Panc1 (cell line): ENCODE measurements at regions not wholly inside any gene's neighbourhood (a gene's known extent, or its start where the extent isn't known, plus 50 kb on each side); places are given as distances from the start of the nearest gene placed in this dataset.

Experiments used
- ATAC-seq: fragments of 200-7000 bp; cut with Tn5 transposase; 2 replicates; pipeline ENCODE4 v1.9.1; 2020; ENCODE audit warnings: mild to moderate bottlenecking, moderate library complexity
- BruUV-seq: library from RNA; stranded (reverse); fragments of 400-500 nt; replicated peaks from 2 replicates; lab custom pipeline; 2021; lab: Mats Ljungman, UMichigan
- CTCF ChIA-PET: fragments of 300-600 bp; sonication (Branson Sonifier 250); formaldehyde crosslinking; loops from one replicate; lab custom pipeline; 2022; ENCODE audit warnings: antibody characterized with exemption; lab: Charles Lee
- POLR2A ChIA-PET: fragments of 300-600 bp; sonication (Branson Sonifier 250); formaldehyde crosslinking; loops from one replicate; lab custom pipeline; 2022; ENCODE audit warnings: antibody characterized with exemption; lab: Charles Lee
- DNase-seq: peaks from one replicate; pipeline ENCODE4 v3.0.0-alpha.2; 2010; ENCODE audit warnings: low read depth, low spot score
- H3K27ac ChIP-seq: 2 replicates; pipeline ENCODE4 v1.5.1; 2011; ENCODE audit warnings: mild to moderate bottlenecking, low read length, inconsistent platforms
- H3K27me3 ChIP-seq: fragments of 200-500 bp; sonication (Bioruptor generic); 2 replicates; pipeline ENCODE4 v1.6.0; 2014; ENCODE audit warnings: low read length, inconsistent platforms; ENCODE audit not compliant: control insufficient read depth, insufficient read depth
- H3K36me3 ChIP-seq: fragments of 200-500 bp; sonication (Bioruptor generic); 2 replicates; pipeline ENCODE4 v1.5.1; 2014; ENCODE audit warnings: inconsistent platforms, mild to moderate bottlenecking, low read length, moderate library complexity; ENCODE audit not compliant: control insufficient read depth, insufficient read depth
- H3K4me1 ChIP-seq: 2 replicates; pipeline ENCODE4 v1.5.1; 2011; ENCODE audit warnings: inconsistent platforms, mild to moderate bottlenecking, low read length, moderate library complexity; ENCODE audit not compliant: control insufficient read depth, insufficient read depth
- H3K4me3 ChIP-seq, 2 experiments: 2 replicates each; pipeline ENCODE4 v1.5.1; 2011 to 2012; ENCODE audit warnings: low read depth in 2 of 2, low read length in 2 of 2, mild to moderate bottlenecking in 2 of 2, inconsistent platforms in 1 of 2, moderate library complexity in 1 of 2
- H3K9me3 ChIP-seq: fragments of 200-500 bp; sonication (Bioruptor generic); 2 replicates; pipeline ENCODE4 v1.5.1; 2014; ENCODE audit warnings: low read depth, mild to moderate bottlenecking, inconsistent platforms, low read length, moderate library complexity; ENCODE audit not compliant: control insufficient read depth, insufficient read depth
- POLR2AphosphoS5 ChIP-seq: IDR thresholded peaks from 2 replicates; pipeline ENCODE4 v1.6.1; 2012; ENCODE audit warnings: mild to moderate bottlenecking, low read depth, low read length, moderate library complexity
- SIN3A ChIP-seq: IDR thresholded peaks from 2 replicates; pipeline ENCODE4 v1.6.1; 2012; ENCODE audit warnings: low read depth, mild to moderate bottlenecking, low read length, moderate library complexity, borderline replicate concordance; ENCODE audit not compliant: insufficient read depth
- TCF7L2 ChIP-seq: IDR thresholded peaks from 2 replicates; pipeline ENCODE4 v1.6.1; 2011; ENCODE audit warnings: mild to moderate bottlenecking, low read depth, low read length, inconsistent platforms
- in situ Hi-C: cut with HindIII; loops from 2 replicates; pipeline ENCODE4 v1.10.0; 2016; ENCODE audit warnings: low sequenced_read_pairs, low pct_unique_long_range_greater_than_20kb
- intact Hi-C: fragments of 100-400 bp; cut with micrococcal nuclease; formaldehyde crosslinking; loops from one replicate; pipeline ENCODE4 v1.10.0; 2022; ENCODE audit not compliant: unreplicated experiment
- TF ChIP-seq, protein P1 (sequence below), 2 experiments: IDR thresholded peaks; 2 replicates each; pipeline ENCODE4 v1.6.1; 2011 to 2012; ENCODE audit warnings: low read depth in 2 of 2, control low read depth in 1 of 2, low read length in 1 of 2, mild to moderate bottlenecking in 1 of 2, moderate library complexity in 1 of 2; ENCODE audit not compliant: insufficient read depth in 1 of 2
- TF ChIP-seq, protein P2 (sequence below): fragments of 450-650 bp; IDR thresholded peaks from 2 replicates; pipeline ENCODE4 v1.5.1; 2017; ENCODE audit warnings: mild to moderate bottlenecking

DNA sequence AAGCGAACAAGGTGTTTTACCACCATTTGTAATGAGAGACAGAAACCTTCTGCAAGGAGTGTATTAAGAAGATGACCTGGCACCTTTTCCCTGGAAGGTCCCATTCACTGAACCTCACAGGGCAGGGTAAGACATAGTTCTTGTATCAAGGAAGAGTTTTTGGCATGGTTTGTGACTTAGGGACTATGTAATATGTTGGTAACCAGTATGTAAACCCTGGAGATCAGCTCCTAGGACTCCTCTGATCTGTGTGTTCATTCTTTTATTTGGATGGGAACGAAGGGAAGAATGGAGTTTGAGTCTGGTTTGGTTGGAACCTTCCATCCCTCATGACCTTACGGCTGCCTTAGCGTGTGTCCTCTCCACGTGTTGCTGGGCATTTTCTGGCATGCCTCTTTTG, 175.4 kb downstream of the CAND1 start:
- Histone ChIP-seq H3K4me1 (no peaks in the 10 kb centered on the region), H3K27me3 (no peaks in the 10 kb centered on the region), H3K36me3 (no peaks in the 10 kb centered on the region), H3K9me3 (no peaks in the 10 kb centered on the region), H3K4me3 (no peak overlapping the region), H3K27ac (no peak overlapping the region)
- in situ Hi-C loops: no loop called here
- ChIA-PET CTCF (no interaction called here), POLR2A (no interaction called here)
- no peak for TF ChIP-seq POLR2AphosphoS5
- TF ChIP-seq, protein P1, sequence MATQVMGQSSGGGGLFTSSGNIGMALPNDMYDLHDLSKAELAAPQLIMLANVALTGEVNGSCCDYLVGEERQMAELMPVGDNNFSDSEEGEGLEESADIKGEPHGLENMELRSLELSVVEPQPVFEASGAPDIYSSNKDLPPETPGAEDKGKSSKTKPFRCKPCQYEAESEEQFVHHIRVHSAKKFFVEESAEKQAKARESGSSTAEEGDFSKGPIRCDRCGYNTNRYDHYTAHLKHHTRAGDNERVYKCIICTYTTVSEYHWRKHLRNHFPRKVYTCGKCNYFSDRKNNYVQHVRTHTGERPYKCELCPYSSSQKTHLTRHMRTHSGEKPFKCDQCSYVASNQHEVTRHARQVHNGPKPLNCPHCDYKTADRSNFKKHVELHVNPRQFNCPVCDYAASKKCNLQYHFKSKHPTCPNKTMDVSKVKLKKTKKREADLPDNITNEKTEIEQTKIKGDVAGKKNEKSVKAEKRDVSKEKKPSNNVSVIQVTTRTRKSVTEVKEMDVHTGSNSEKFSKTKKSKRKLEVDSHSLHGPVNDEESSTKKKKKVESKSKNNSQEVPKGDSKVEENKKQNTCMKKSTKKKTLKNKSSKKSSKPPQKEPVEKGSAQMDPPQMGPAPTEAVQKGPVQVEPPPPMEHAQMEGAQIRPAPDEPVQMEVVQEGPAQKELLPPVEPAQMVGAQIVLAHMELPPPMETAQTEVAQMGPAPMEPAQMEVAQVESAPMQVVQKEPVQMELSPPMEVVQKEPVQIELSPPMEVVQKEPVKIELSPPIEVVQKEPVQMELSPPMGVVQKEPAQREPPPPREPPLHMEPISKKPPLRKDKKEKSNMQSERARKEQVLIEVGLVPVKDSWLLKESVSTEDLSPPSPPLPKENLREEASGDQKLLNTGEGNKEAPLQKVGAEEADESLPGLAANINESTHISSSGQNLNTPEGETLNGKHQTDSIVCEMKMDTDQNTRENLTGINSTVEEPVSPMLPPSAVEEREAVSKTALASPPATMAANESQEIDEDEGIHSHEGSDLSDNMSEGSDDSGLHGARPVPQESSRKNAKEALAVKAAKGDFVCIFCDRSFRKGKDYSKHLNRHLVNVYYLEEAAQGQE (IDR thresholded peaks at IDR 0.05; ENCODE audit: insufficient read depth in 1 of 2, low read depth in 2 of 2, low read length in 1 of 2): no peak
- TF ChIP-seq SIN3A: no peak
- TF ChIP-seq, protein P2, sequence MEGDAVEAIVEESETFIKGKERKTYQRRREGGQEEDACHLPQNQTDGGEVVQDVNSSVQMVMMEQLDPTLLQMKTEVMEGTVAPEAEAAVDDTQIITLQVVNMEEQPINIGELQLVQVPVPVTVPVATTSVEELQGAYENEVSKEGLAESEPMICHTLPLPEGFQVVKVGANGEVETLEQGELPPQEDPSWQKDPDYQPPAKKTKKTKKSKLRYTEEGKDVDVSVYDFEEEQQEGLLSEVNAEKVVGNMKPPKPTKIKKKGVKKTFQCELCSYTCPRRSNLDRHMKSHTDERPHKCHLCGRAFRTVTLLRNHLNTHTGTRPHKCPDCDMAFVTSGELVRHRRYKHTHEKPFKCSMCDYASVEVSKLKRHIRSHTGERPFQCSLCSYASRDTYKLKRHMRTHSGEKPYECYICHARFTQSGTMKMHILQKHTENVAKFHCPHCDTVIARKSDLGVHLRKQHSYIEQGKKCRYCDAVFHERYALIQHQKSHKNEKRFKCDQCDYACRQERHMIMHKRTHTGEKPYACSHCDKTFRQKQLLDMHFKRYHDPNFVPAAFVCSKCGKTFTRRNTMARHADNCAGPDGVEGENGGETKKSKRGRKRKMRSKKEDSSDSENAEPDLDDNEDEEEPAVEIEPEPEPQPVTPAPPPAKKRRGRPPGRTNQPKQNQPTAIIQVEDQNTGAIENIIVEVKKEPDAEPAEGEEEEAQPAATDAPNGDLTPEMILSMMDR: no peak
- no peak for TF ChIP-seq TCF7L2
- DNase-seq: no peak
- BruUV-seq: no TSS peak
- no peak for ATAC-seq
- intact Hi-C loops: loop anchor here (5.0 kb wide), 1 partner anchor 87 kb away; no protein-coding TSS in a partner anchor

DNA sequence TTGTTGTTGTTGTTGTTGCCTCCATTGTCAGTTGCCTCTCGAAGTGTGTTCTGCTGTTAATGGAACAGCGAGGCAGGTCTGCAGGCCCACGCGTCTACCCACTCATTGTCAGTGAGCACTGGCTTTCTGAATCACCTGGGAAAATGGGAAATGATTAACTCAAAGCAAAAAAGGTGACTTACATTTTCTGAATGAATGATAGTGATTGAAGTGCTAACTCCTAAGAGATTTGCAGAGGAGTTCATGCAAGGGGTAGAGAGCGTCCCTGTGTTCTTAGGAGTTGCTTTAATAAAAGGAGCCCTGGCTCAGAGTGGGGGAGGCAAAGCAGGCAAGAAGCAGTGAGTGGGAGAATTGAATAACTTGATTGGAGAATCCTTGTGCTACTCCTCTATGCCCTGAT, 177.6 kb downstream of the CAND1 start:
- H3K27me3 ChIP-seq: no peaks in the 10 kb centered on the region
- intact Hi-C loops: no loop called here
- ATAC-seq: no peak
- CTCF ChIA-PET: no interaction called here
- in situ Hi-C loops: no loop called here
- POLR2A ChIA-PET: no interaction called here
- TF ChIP-seq, protein P1 (IDR thresholded peaks at IDR 0.05; ENCODE audit: insufficient read depth in 1 of 2, low read depth in 2 of 2, low read length in 1 of 2): no peak
- TF ChIP-seq SIN3A (no peak), TCF7L2 (no peak), POLR2AphosphoS5 (no peak)
- TF ChIP-seq, protein P2: no peak
- no peak for DNase-seq
- H3K27ac ChIP-seq: no peak overlapping the region
- no peaks in the 10 kb centered on the region for H3K36me3 ChIP-seq
- no peaks in the 10 kb centered on the region for H3K9me3 ChIP-seq
- H3K4me1 ChIP-seq: no peaks in the 10 kb centered on the region
- no peak overlapping the region for H3K4me3 ChIP-seq
- BruUV-seq: no TSS peak
